Panc1 (cell line): ENCODE measurements at regions not wholly inside any gene's neighbourhood (a gene's known extent, or its start where the extent isn't known, plus 50 kb on each side); places are given as distances from the start of the nearest gene placed in this dataset.
"Not testable (repeated sequence)": the region's sequence is repeated elsewhere in the genome, so short reads cannot be mapped to it uniquely, and the experiment has no call there.

Source experiments
- ATAC-seq: fragments of 200-7000 bp; cut with Tn5 transposase; 2 replicates; pipeline ENCODE4 v1.9.1; 2020; ENCODE audit warnings: mild to moderate bottlenecking, moderate library complexity
- BruUV-seq: library from RNA; stranded (reverse); fragments of 400-500 nt; replicated peaks from 2 replicates; lab custom pipeline; 2021; lab: Mats Ljungman, UMichigan
- CTCF ChIA-PET: fragments of 300-600 bp; sonication (Branson Sonifier 250); formaldehyde crosslinking; loops from one replicate; lab custom pipeline; 2022; ENCODE audit warnings: antibody characterized with exemption; lab: Charles Lee
- POLR2A ChIA-PET: fragments of 300-600 bp; sonication (Branson Sonifier 250); formaldehyde crosslinking; loops from one replicate; lab custom pipeline; 2022; ENCODE audit warnings: antibody characterized with exemption; lab: Charles Lee
- DNase-seq: peaks from one replicate; pipeline ENCODE4 v3.0.0-alpha.2; 2010; ENCODE audit warnings: low read depth, low spot score
- H3K27ac ChIP-seq: 2 replicates; pipeline ENCODE4 v1.5.1; 2011; ENCODE audit warnings: mild to moderate bottlenecking, low read length, inconsistent platforms
- H3K27me3 ChIP-seq: fragments of 200-500 bp; sonication (Bioruptor generic); 2 replicates; pipeline ENCODE4 v1.6.0; 2014; ENCODE audit warnings: low read length, inconsistent platforms; ENCODE audit not compliant: control insufficient read depth, insufficient read depth
- H3K36me3 ChIP-seq: fragments of 200-500 bp; sonication (Bioruptor generic); 2 replicates; pipeline ENCODE4 v1.5.1; 2014; ENCODE audit warnings: inconsistent platforms, mild to moderate bottlenecking, low read length, moderate library complexity; ENCODE audit not compliant: control insufficient read depth, insufficient read depth
- H3K4me1 ChIP-seq: 2 replicates; pipeline ENCODE4 v1.5.1; 2011; ENCODE audit warnings: inconsistent platforms, mild to moderate bottlenecking, low read length, moderate library complexity; ENCODE audit not compliant: control insufficient read depth, insufficient read depth
- H3K4me3 ChIP-seq, 2 experiments: 2 replicates each; pipeline ENCODE4 v1.5.1; 2011 to 2012; ENCODE audit warnings: low read depth in 2 of 2, low read length in 2 of 2, mild to moderate bottlenecking in 2 of 2, inconsistent platforms in 1 of 2, moderate library complexity in 1 of 2
- H3K9me3 ChIP-seq: fragments of 200-500 bp; sonication (Bioruptor generic); 2 replicates; pipeline ENCODE4 v1.5.1; 2014; ENCODE audit warnings: low read depth, mild to moderate bottlenecking, inconsistent platforms, low read length, moderate library complexity; ENCODE audit not compliant: control insufficient read depth, insufficient read depth
- POLR2AphosphoS5 ChIP-seq: IDR thresholded peaks from 2 replicates; pipeline ENCODE4 v1.6.1; 2012; ENCODE audit warnings: mild to moderate bottlenecking, low read depth, low read length, moderate library complexity
- SIN3A ChIP-seq: IDR thresholded peaks from 2 replicates; pipeline ENCODE4 v1.6.1; 2012; ENCODE audit warnings: low read depth, mild to moderate bottlenecking, low read length, moderate library complexity, borderline replicate concordance; ENCODE audit not compliant: insufficient read depth
- TCF7L2 ChIP-seq: IDR thresholded peaks from 2 replicates; pipeline ENCODE4 v1.6.1; 2011; ENCODE audit warnings: mild to moderate bottlenecking, low read depth, low read length, inconsistent platforms
- in situ Hi-C: cut with HindIII; loops from 2 replicates; pipeline ENCODE4 v1.10.0; 2016; ENCODE audit warnings: low sequenced_read_pairs, low pct_unique_long_range_greater_than_20kb
- intact Hi-C: fragments of 100-400 bp; cut with micrococcal nuclease; formaldehyde crosslinking; loops from one replicate; pipeline ENCODE4 v1.10.0; 2022; ENCODE audit not compliant: unreplicated experiment
- TF ChIP-seq, protein P1 (sequence below), 2 experiments: IDR thresholded peaks; 2 replicates each; pipeline ENCODE4 v1.6.1; 2011 to 2012; ENCODE audit warnings: low read depth in 2 of 2, control low read depth in 1 of 2, low read length in 1 of 2, mild to moderate bottlenecking in 1 of 2, moderate library complexity in 1 of 2; ENCODE audit not compliant: insufficient read depth in 1 of 2
- TF ChIP-seq, protein P2 (sequence below): fragments of 450-650 bp; IDR thresholded peaks from 2 replicates; pipeline ENCODE4 v1.5.1; 2017; ENCODE audit warnings: mild to moderate bottlenecking

DNA sequence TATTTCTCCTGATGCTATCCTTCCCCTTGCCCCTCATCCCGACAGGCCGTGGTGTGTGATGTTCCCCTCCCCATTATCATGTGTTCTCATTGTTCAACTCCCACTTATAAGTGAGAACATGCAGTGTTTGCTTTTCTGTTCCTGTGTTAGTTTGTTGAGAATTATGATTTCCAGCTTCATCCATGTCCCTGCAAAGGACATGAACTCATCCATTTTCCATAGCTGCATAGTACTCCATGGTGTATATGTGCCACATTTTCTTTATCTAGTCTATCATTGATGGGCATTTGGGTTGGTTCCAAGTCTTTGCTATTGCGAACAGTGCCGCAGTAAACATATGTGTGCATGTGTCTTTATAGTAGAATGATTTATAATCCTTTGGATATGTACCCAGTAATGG is 67.1 kb upstream of the PRNP start:
- POLR2A ChIA-PET, H3K27ac ChIP-seq, CTCF ChIA-PET, in situ Hi-C loops, H3K36me3 ChIP-seq, H3K4me1 ChIP-seq, H3K4me3 ChIP-seq, ATAC-seq, intact Hi-C loops, DNase-seq, BruUV-seq, H3K27me3 ChIP-seq, H3K9me3 ChIP-seq: not testable (repeated sequence)

DNA sequence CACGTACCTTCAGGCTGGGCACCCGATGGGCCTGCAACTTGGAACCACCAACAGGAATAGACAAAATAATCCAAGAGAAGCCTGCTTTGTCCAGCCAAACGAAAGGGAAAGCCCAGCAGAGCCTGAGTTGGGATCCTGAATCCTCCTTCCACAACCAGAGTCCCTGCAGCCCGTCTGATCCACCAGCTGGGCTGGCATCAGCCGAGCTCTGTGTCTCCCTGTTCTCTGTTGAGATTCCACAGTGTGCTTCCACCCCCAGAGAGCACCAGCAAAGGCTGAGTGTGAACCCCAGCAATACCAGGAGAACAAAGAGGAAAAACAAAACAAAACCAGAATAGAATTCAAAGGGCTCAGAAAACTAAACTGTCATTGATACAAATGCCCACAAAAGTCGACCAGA is 68.8 kb upstream of the PRNP start:
- TF ChIP-seq, protein P1, sequence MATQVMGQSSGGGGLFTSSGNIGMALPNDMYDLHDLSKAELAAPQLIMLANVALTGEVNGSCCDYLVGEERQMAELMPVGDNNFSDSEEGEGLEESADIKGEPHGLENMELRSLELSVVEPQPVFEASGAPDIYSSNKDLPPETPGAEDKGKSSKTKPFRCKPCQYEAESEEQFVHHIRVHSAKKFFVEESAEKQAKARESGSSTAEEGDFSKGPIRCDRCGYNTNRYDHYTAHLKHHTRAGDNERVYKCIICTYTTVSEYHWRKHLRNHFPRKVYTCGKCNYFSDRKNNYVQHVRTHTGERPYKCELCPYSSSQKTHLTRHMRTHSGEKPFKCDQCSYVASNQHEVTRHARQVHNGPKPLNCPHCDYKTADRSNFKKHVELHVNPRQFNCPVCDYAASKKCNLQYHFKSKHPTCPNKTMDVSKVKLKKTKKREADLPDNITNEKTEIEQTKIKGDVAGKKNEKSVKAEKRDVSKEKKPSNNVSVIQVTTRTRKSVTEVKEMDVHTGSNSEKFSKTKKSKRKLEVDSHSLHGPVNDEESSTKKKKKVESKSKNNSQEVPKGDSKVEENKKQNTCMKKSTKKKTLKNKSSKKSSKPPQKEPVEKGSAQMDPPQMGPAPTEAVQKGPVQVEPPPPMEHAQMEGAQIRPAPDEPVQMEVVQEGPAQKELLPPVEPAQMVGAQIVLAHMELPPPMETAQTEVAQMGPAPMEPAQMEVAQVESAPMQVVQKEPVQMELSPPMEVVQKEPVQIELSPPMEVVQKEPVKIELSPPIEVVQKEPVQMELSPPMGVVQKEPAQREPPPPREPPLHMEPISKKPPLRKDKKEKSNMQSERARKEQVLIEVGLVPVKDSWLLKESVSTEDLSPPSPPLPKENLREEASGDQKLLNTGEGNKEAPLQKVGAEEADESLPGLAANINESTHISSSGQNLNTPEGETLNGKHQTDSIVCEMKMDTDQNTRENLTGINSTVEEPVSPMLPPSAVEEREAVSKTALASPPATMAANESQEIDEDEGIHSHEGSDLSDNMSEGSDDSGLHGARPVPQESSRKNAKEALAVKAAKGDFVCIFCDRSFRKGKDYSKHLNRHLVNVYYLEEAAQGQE (IDR thresholded peaks at IDR 0.05; ENCODE audit: insufficient read depth in 1 of 2, low read depth in 2 of 2, low read length in 1 of 2): no peak
- TF ChIP-seq SIN3A (no peak), TCF7L2 (no peak), POLR2AphosphoS5 (no peak)
- TF ChIP-seq, protein P2, sequence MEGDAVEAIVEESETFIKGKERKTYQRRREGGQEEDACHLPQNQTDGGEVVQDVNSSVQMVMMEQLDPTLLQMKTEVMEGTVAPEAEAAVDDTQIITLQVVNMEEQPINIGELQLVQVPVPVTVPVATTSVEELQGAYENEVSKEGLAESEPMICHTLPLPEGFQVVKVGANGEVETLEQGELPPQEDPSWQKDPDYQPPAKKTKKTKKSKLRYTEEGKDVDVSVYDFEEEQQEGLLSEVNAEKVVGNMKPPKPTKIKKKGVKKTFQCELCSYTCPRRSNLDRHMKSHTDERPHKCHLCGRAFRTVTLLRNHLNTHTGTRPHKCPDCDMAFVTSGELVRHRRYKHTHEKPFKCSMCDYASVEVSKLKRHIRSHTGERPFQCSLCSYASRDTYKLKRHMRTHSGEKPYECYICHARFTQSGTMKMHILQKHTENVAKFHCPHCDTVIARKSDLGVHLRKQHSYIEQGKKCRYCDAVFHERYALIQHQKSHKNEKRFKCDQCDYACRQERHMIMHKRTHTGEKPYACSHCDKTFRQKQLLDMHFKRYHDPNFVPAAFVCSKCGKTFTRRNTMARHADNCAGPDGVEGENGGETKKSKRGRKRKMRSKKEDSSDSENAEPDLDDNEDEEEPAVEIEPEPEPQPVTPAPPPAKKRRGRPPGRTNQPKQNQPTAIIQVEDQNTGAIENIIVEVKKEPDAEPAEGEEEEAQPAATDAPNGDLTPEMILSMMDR: no peak
- Histone ChIP-seq H3K27ac (no peak overlapping the region), H3K27me3 (no peaks in the 10 kb centered on the region), H3K36me3 (no peaks in the 10 kb centered on the region), H3K4me1 (no peaks in the 10 kb centered on the region), H3K9me3 (no peaks in the 10 kb centered on the region), H3K4me3 (no peak overlapping the region)
- no peak for DNase-seq
- BruUV-seq: no TSS peak
- POLR2A ChIA-PET: no interaction called here
- in situ Hi-C loops: no loop called here
- no peak for ATAC-seq
- CTCF ChIA-PET: no interaction called here
- intact Hi-C loops: no loop called here

DNA sequence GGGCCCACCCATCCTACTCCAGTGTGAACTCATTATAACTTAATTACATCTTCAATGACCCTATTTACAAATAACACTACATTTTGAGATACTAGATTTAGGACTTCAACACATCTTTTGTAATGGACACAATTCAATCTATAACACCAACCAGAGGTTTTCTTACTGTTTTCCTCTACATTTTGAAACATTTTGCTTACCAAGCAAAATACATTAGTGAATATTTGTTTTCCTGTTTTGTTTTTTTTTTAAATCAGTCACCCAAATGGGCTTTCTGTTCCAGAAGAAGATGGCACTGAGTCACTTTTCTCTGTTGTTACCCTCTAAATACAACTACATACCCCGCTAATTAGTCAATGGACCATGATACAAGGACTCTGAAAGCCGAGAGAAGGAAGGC is 69.2 kb upstream of the PRNP start:
- Histone ChIP-seq H3K36me3 (no peaks in the 10 kb centered on the region), H3K27me3 (no peaks in the 10 kb centered on the region), H3K4me3 (no peak overlapping the region), H3K4me1 (no peaks in the 10 kb centered on the region), H3K27ac (no peak overlapping the region), H3K9me3 (no peaks in the 10 kb centered on the region)
- in situ Hi-C loops: no loop called here
- CTCF ChIA-PET: no interaction called here
- TF ChIP-seq TCF7L2 (no peak), POLR2AphosphoS5 (no peak), SIN3A (no peak)
- TF ChIP-seq, protein P2: no peak
- TF ChIP-seq, protein P1 (IDR thresholded peaks at IDR 0.05; ENCODE audit: insufficient read depth in 1 of 2, low read depth in 2 of 2, low read length in 1 of 2): no peak
- POLR2A ChIA-PET: no interaction called here
- BruUV-seq: no TSS peak
- intact Hi-C loops: no loop called here
- ATAC-seq (no peak), DNase-seq (no peak)
